HEK293 (cell line): ENCODE measurements at regions not wholly inside any gene's neighbourhood (a gene's known extent, or its start where the extent isn't known, plus 50 kb on each side); places are given as distances from the start of the nearest gene placed in this dataset.

ENCODE experiments used
- CTCF ChIA-PET: fragments of 350-600 bp; formaldehyde crosslinking; extraction: SDS; loops from one replicate; lab custom pipeline; 2021; ENCODE audit warnings: antibody characterized with exemption; lab: Yijun Ruan, JAX
- POLR2A ChIA-PET: fragments of 300-600 bp; formaldehyde crosslinking; extraction: SDS; loops from one replicate; lab custom pipeline; 2020; ENCODE audit warnings: antibody characterized with exemption, inconsistent platforms; lab: Yijun Ruan, JAX
- H3K27ac ChIP-seq: fragments of 200-500 bp; sonication (Bioruptor generic); 2 replicates; pipeline ENCODE4 v1.5.1; 2014; ENCODE audit warnings: low read depth, low read length, control low read depth, inconsistent platforms; ENCODE audit errors: extremely low read depth
- H3K36me3 ChIP-seq, 2 experiments: fragments of 200-500 bp in 1 of 2; sonication (Bioruptor generic) in 1 of 2; 1 replicate in 1 of 2; 2 replicates in 1 of 2; pipeline ENCODE4 v1.5.1; 2014 to 2017; ENCODE audit warnings: inconsistent platforms in 2 of 2, low read length in 2 of 2; ENCODE audit not compliant: control insufficient read depth in 2 of 2, insufficient read depth in 1 of 2
- H3K4me1 ChIP-seq: fragments of 200-500 bp; sonication (Bioruptor generic); 2 replicates; pipeline ENCODE4 v1.5.1; 2014; ENCODE audit warnings: mild to moderate bottlenecking, low read length, inconsistent platforms; ENCODE audit not compliant: control insufficient read depth, insufficient read depth
- H3K4me3 ChIP-seq: 2 replicates; pipeline ENCODE4 v1.5.1; 2011; ENCODE audit warnings: low read depth, mild to moderate bottlenecking, control low read depth, low read length, moderate library complexity
- H3K9me3 ChIP-seq: fragments of 200-500 bp; sonication (Bioruptor generic); 2 replicates; pipeline ENCODE4 v1.5.1; 2014; ENCODE audit warnings: low read depth, low read length, inconsistent platforms; ENCODE audit not compliant: control insufficient read depth, insufficient read depth
- GFI1B ChIP-seq: fragments of 450-650 bp; formaldehyde crosslinking; IDR thresholded peaks from 2 replicates; pipeline ENCODE4 v1.5.1; 2016; ENCODE audit warnings: missing biosample characterization, missing genetic modification characterization
- KLF1 ChIP-seq: fragments of 450-650 bp; formaldehyde crosslinking; IDR thresholded peaks from 2 replicates; pipeline ENCODE4 v1.5.1; 2016; ENCODE audit warnings: missing biosample characterization, missing genetic modification characterization
- MZF1 ChIP-seq: fragments of 450-650 bp; formaldehyde crosslinking; IDR thresholded peaks from 2 replicates; pipeline ENCODE4 v1.5.1; 2017; ENCODE audit warnings: missing biosample characterization, missing genetic modification characterization, borderline replicate concordance
- OSR2 ChIP-seq: fragments of 450-650 bp; formaldehyde crosslinking; IDR thresholded peaks from 2 replicates; pipeline ENCODE4 v1.5.1; 2016; ENCODE audit warnings: missing biosample characterization, missing genetic modification characterization
- PRDM1 ChIP-seq: fragments of 450-650 bp; formaldehyde crosslinking; IDR thresholded peaks from 2 replicates; pipeline ENCODE4; 2016; ENCODE audit warnings: missing biosample characterization, missing genetic modification characterization
- RBAK ChIP-seq: fragments of 450-650 bp; formaldehyde crosslinking; IDR thresholded peaks from 2 replicates; pipeline ENCODE4 v1.5.1; 2016; ENCODE audit warnings: missing biosample characterization, missing genetic modification characterization
- SALL2 ChIP-seq: fragments of 450-650 bp; formaldehyde crosslinking; IDR thresholded peaks from 2 replicates; pipeline ENCODE4 v1.5.0; 2017; ENCODE audit warnings: missing biosample characterization, mild to moderate bottlenecking, missing genetic modification characterization, borderline replicate concordance
- YY2 ChIP-seq: fragments of 450-650 bp; formaldehyde crosslinking; IDR thresholded peaks from 2 replicates; pipeline ENCODE4 v1.5.1; 2016; ENCODE audit warnings: missing biosample characterization, missing genetic modification characterization
- ZFP37 ChIP-seq: fragments of 450-650 bp; formaldehyde crosslinking; IDR thresholded peaks from 2 replicates; pipeline ENCODE4 v1.5.1; 2016; ENCODE audit warnings: missing biosample characterization, missing genetic modification characterization
- ZNF223 ChIP-seq: fragments of 450-650 bp; formaldehyde crosslinking; IDR thresholded peaks from 2 replicates; pipeline ENCODE4 v1.5.1; 2016; ENCODE audit warnings: missing biosample characterization, missing genetic modification characterization
- ZNF302 ChIP-seq: fragments of 450-650 bp; formaldehyde crosslinking; IDR thresholded peaks from 2 replicates; pipeline ENCODE4 v1.5.1; 2016; ENCODE audit warnings: missing biosample characterization, missing genetic modification characterization, low read depth
- ZNF311 ChIP-seq: fragments of 450-650 bp; formaldehyde crosslinking; IDR thresholded peaks from 2 replicates; pipeline ENCODE4 v1.5.1; 2017; ENCODE audit warnings: missing biosample characterization, missing genetic modification characterization, borderline replicate concordance
- ZNF324 ChIP-seq: fragments of 450-650 bp; formaldehyde crosslinking; IDR thresholded peaks from 2 replicates; pipeline ENCODE4 v1.5.1; 2016; ENCODE audit warnings: missing biosample characterization, missing genetic modification characterization
- ZNF473 ChIP-seq: fragments of 450-650 bp; formaldehyde crosslinking; IDR thresholded peaks from 2 replicates; pipeline ENCODE4 v1.5.1; 2017; ENCODE audit warnings: missing biosample characterization, missing genetic modification characterization
- ZNF510 ChIP-seq: fragments of 450-650 bp; formaldehyde crosslinking; IDR thresholded peaks from 2 replicates; pipeline ENCODE4 v1.5.1; 2018; ENCODE audit warnings: mild to moderate bottlenecking, missing genetic modification characterization, missing biosample characterization; ENCODE audit not compliant: insufficient replicate concordance
- ZNF558 ChIP-seq: fragments of 450-650 bp; formaldehyde crosslinking; IDR thresholded peaks from 2 replicates; pipeline ENCODE4 v1.5.1; 2016; ENCODE audit warnings: missing biosample characterization, missing genetic modification characterization
- ZNF747 ChIP-seq: fragments of 450-650 bp; formaldehyde crosslinking; IDR thresholded peaks from 2 replicates; pipeline ENCODE4 v1.5.1; 2016; ENCODE audit warnings: missing biosample characterization, missing genetic modification characterization
- TF ChIP-seq, protein P1 (sequence below): fragments of 450-650 bp; formaldehyde crosslinking; IDR thresholded peaks from 2 replicates; pipeline ENCODE4 v1.5.1; 2016; ENCODE audit warnings: missing biosample characterization, missing genetic modification characterization
- TF ChIP-seq, protein P2 (sequence below): fragments of 450-650 bp; formaldehyde crosslinking; IDR thresholded peaks from 2 replicates; pipeline ENCODE4 v1.5.1; 2017; ENCODE audit warnings: missing biosample characterization, missing genetic modification characterization
- TF ChIP-seq, protein P3 (sequence below): fragments of 450-650 bp; formaldehyde crosslinking; IDR thresholded peaks from 2 replicates; pipeline ENCODE4 v1.5.1; 2016; ENCODE audit warnings: missing biosample characterization, missing genetic modification characterization
- TF ChIP-seq, protein P4 (sequence below): fragments of 450-650 bp; formaldehyde crosslinking; IDR thresholded peaks from 2 replicates; pipeline ENCODE4 v1.5.1; 2016; ENCODE audit warnings: missing biosample characterization, missing genetic modification characterization
- TF ChIP-seq, protein P5 (sequence below): fragments of 450-650 bp; formaldehyde crosslinking; IDR thresholded peaks from 2 replicates; pipeline ENCODE4 v1.5.1; 2016; ENCODE audit warnings: missing biosample characterization, missing genetic modification characterization

DNA sequence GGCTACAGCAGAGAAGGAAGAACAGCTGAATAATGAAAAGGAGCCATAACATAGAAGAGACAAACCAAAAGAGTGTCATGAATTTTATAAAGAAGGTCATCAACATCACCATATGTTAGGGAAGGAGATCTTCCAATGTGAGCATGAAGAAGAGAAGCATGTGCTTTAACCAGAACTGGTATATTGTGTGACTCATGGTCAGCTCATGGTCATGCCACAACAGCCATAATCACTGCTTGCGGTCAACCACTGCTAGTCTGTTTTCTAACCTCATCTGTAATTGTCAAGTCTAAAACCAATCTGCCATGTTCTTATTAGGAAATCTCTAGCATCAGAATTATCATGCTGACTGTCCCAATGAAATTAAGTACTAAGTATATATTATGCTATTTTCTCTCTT is 204.1 kb upstream of the VRK2 start (continued):
- TF ChIP-seq, protein P1, sequence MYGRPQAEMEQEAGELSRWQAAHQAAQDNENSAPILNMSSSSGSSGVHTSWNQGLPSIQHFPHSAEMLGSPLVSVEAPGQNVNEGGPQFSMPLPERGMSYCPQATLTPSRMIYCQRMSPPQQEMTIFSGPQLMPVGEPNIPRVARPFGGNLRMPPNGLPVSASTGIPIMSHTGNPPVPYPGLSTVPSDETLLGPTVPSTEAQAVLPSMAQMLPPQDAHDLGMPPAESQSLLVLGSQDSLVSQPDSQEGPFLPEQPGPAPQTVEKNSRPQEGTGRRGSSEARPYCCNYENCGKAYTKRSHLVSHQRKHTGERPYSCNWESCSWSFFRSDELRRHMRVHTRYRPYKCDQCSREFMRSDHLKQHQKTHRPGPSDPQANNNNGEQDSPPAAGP (tag by site-specific recombination), result no peak
- no peak for TF ChIP-seq KLF1
- TF ChIP-seq ZNF311, result no peak

DNA sequence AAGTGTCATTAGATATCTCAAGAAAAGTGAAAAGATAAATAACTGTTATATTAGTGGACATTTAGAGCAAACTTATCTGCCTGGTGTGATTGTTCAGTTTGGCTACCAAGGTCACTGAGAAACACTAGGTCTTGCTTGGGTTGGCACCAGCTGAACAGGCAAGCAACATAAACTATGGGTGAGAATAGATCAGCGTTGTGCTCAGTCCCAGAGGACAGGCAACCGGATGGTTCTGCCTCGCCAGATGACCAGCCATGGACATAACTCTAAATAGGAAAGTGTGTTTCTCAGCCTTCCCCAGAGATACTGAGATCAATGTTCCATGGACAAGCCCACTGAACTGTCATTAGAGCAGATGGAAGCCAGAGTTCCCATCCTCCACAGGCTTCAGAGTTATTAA is 203.4 kb upstream of the VRK2 start:
- ChIA-PET CTCF (no interaction called here), POLR2A (no interaction called here)
- H3K27ac ChIP-seq, result no peak overlapping the region
- no peaks in the 10 kb centered on the region for H3K4me1 ChIP-seq
- no peaks in the 10 kb centered on the region for H3K9me3 ChIP-seq
- H3K4me3 ChIP-seq, result no peak overlapping the region
- no peaks in the 10 kb centered on the region for H3K36me3 ChIP-seq
- TF ChIP-seq OSR2 (tag by site-specific recombination) (no peak), ZNF302 (no peak), ZNF473 (no peak), ZNF558 (tag by site-specific recombination) (no peak)

DNA sequence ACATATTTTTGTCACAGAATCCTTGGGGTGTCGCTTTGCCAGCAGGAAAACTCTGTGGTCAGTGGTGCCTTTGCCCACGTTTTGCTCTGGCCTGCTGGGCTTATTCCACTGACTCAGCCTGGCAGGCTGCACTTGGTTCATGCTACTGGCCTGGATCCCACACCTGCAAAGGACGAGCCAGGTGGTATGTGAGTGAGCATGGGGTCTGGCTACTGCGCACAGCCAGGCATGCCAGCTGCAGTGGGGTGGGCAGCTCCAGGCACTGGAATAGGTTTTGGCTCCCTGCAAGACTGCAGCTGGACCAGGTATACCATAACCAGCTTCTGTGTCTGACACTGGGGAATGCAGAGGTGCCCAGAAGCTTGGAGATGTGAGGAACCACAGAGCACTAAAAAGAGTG is 197.9 kb upstream of the VRK2 start:
- POLR2A ChIA-PET, result no interaction called here
- Histone ChIP-seq H3K27ac (no peak overlapping the region), H3K9me3 (no peaks in the 10 kb centered on the region), H3K4me1 (no peaks in the 10 kb centered on the region), H3K36me3 (no peaks in the 10 kb centered on the region), H3K4me3 (no peak overlapping the region)
- CTCF ChIA-PET, result no interaction called here
- no peak for TF ChIP-seq ZNF223 (tag by site-specific recombination)
- TF ChIP-seq MZF1, result no peak
- no peak for TF ChIP-seq ZNF473
- no peak for TF ChIP-seq SALL2
- TF ChIP-seq, protein P1 (tag by site-specific recombination), result no peak
- TF ChIP-seq ZFP37, result no peak
- no peak for TF ChIP-seq KLF1
- TF ChIP-seq PRDM1 (tag by site-specific recombination), result no peak

DNA sequence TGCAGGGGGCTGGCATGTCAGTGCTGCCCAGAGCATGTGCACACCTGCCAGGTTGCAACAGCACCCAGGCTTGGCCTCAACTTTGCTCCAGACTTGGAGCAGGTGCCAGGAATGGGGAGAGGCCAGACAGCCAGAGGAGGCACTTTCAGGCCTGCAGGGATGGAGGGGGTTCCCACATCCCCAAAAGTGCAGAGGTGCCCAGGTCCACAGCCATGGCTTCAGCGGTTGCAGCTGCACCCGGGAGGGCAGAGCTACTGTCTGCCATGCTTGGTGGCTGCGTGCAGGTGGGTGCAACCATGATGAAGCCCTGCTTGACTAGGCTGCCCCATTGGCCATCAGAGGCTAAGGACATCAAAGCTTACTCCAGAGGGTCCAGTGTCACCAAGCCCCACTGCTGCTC is 196.8 kb upstream of the VRK2 start:
- no peak overlapping the region for H3K4me3 ChIP-seq
- CTCF ChIA-PET, result no interaction called here
- no peaks in the 10 kb centered on the region for H3K9me3 ChIP-seq
- no peak overlapping the region for H3K27ac ChIP-seq
- no peaks in the 10 kb centered on the region for H3K36me3 ChIP-seq
- TF ChIP-seq, protein P2, sequence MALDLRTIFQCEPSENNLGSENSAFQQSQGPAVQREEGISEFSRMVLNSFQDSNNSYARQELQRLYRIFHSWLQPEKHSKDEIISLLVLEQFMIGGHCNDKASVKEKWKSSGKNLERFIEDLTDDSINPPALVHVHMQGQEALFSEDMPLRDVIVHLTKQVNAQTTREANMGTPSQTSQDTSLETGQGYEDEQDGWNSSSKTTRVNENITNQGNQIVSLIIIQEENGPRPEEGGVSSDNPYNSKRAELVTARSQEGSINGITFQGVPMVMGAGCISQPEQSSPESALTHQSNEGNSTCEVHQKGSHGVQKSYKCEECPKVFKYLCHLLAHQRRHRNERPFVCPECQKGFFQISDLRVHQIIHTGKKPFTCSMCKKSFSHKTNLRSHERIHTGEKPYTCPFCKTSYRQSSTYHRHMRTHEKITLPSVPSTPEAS (tag by site-specific recombination), result no peak
- TF ChIP-seq ZNF510 (tag by site-specific recombination), result no peak
- TF ChIP-seq, protein P3, sequence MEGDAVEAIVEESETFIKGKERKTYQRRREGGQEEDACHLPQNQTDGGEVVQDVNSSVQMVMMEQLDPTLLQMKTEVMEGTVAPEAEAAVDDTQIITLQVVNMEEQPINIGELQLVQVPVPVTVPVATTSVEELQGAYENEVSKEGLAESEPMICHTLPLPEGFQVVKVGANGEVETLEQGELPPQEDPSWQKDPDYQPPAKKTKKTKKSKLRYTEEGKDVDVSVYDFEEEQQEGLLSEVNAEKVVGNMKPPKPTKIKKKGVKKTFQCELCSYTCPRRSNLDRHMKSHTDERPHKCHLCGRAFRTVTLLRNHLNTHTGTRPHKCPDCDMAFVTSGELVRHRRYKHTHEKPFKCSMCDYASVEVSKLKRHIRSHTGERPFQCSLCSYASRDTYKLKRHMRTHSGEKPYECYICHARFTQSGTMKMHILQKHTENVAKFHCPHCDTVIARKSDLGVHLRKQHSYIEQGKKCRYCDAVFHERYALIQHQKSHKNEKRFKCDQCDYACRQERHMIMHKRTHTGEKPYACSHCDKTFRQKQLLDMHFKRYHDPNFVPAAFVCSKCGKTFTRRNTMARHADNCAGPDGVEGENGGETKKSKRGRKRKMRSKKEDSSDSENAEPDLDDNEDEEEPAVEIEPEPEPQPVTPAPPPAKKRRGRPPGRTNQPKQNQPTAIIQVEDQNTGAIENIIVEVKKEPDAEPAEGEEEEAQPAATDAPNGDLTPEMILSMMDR, result no peak
- TF ChIP-seq ZNF747 (tag by site-specific recombination), result no peak
- no peak for TF ChIP-seq RBAK (tag by site-specific recombination)
- TF ChIP-seq SALL2, result no peak
- no peak for TF ChIP-seq ZNF324
- TF ChIP-seq GFI1B, result no peak
- TF ChIP-seq, protein P4, sequence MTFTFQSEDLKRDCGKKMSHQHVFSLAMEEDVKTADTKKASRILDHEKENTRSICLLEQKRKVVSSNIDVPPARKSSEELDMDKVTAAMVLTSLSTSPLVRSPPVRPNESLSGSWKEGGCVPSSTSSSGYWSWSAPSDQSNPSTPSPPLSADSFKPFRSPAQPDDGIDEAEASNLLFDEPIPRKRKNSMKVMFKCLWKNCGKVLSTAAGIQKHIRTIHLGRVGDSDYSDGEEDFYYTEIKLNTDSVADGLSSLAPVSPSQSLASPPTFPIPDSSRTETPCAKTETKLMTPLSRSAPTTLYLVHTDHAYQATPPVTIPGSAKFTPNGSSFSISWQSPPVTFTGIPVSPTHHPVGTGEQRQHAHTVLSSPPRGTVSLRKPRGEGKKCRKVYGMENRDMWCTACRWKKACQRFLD (tag by site-specific recombination), result no peak
- TF ChIP-seq, protein P5, sequence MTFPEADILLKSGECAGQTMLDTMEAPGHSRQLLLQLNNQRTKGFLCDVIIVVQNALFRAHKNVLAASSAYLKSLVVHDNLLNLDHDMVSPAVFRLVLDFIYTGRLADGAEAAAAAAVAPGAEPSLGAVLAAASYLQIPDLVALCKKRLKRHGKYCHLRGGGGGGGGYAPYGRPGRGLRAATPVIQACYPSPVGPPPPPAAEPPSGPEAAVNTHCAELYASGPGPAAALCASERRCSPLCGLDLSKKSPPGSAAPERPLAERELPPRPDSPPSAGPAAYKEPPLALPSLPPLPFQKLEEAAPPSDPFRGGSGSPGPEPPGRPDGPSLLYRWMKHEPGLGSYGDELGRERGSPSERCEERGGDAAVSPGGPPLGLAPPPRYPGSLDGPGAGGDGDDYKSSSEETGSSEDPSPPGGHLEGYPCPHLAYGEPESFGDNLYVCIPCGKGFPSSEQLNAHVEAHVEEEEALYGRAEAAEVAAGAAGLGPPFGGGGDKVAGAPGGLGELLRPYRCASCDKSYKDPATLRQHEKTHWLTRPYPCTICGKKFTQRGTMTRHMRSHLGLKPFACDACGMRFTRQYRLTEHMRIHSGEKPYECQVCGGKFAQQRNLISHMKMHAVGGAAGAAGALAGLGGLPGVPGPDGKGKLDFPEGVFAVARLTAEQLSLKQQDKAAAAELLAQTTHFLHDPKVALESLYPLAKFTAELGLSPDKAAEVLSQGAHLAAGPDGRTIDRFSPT (tag by site-specific recombination), result no peak
- TF ChIP-seq YY2 (tag by site-specific recombination), result no peak
- H3K4me1 ChIP-seq, result no peaks in the 10 kb centered on the region
- POLR2A ChIA-PET, result no interaction called here
